TTC549 (cell line): ENCODE measurements at regions not wholly inside any gene's neighbourhood (a gene's known extent, or its start where the extent isn't known, plus 50 kb on each side); places are given as distances from the start of the nearest gene placed in this dataset.
"Not testable (repeated sequence)": the region's sequence is repeated elsewhere in the genome, so short reads cannot be mapped to it uniquely, and the experiment has no call there.

Experiments
- FAIRE-seq: peaks from 2 replicates; lab custom pipeline; 2012; peaks lifted over from hg19 to GRCh38; lab: Jason Lieb, UNC

- no peak for FAIRE-seq
Measured at GRCh38 chr6:105880030-105880492, 206.1 kb upstream of the PRDM1 start.

- no peak for FAIRE-seq
Measured at GRCh38 chr6:105879146-105879545, 207.0 kb upstream of the PRDM1 start.

GRCh38 chr6:105875974-105876640 lies 210.0 kb upstream of the PRDM1 start:
- no peak for FAIRE-seq

DNA sequence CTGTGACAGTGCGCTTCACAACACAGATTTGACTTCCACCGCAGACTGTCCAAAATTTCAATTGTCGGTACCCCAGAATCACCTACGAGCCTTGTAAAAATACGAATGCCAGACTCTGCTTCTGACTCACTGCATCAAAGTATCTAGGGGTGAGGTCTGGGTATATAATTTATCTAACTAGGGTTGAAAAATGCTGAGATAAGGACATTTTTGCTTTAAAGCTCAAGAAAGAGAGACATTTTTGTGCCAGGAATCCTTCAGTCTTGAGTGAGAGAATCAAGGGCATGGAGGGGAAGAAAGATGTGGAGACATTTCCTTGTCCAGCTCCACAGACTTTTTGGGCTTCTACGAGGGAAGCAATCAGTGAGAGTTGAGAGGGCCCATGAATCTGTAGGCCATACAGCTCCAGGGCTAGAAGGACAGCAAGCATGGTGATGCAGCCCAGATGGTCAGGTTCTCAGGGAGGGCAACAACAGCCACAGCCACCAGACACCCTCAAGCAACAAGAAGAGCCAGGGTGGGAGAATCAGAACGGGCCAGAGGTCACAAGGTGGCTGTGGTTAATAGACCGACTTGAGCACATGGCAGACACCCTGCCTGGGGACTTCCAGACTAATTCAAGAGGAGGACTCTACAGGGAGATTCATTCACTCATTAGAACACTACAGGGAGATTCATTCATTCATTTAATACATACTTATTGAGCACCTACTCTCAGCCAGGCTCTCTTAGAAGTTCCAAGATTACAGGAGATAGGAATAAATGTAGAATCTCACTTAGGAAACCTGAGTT lies 211.1 kb upstream of the PRDM1 start:
- no peak for FAIRE-seq

DNA sequence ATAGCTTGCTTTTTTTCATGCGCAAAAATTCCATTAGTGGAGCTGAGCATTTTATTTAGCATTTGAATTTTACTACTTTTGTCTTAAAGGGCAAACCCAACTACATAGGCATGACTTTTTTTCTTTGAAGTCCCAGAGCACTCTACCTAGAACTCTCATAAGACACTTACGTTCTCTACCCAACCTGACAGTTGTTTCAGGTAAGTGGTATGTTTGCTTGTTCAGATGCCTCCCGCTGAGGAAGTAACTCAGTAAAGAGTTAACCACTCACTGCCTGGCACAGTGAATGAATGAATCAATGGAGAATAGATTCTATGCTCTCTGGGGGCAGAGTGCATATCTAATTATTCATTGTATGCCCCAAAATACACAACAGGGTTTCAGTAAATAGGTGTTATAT lies 212.3 kb upstream of the PRDM1 start:
- FAIRE-seq: no peak

DNA sequence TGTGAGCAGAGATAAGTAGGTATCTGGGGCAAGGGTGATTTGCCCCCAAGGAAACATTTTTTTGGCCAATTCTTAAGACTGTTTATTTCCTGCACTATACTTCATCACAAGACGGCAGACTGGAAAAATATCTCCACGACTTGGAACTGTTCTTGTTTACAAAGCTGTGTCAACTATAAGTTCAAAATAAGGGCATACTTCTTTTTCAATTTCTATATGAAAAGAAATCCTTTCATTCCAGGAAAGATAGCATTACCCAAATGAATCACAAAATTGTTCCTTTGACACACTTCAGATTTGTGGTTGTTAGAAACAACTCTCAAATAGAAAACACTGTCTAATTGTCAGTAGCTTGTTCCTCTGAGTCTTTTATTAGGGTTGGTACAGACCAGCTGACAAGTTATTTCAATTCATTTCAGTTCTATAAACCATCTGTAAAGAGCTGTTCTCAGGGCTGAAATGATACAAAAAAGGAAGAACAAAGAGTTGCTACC lies 212.9 kb upstream of the PRDM1 start:
- FAIRE-seq: no peak

DNA sequence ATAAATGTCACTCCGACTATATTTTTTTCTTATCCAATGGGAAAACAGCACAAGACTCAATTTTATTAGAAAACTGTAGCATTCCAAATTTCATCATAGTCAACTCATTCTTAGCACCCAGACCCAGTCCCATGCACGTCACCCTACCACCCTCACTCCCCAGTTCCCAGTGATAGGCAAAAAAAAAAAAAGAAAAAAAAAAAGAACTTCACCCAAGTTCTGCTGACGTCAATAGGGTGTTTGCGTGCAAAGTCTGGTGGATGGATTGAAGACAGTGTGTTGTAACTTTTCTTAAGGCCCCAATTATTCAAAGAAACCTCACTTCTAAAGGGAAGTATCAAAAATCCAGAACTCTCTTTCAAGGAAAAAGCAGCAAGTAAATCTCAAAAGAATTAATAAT lies 213.9 kb upstream of the PRDM1 start:
- no peak for FAIRE-seq

DNA sequence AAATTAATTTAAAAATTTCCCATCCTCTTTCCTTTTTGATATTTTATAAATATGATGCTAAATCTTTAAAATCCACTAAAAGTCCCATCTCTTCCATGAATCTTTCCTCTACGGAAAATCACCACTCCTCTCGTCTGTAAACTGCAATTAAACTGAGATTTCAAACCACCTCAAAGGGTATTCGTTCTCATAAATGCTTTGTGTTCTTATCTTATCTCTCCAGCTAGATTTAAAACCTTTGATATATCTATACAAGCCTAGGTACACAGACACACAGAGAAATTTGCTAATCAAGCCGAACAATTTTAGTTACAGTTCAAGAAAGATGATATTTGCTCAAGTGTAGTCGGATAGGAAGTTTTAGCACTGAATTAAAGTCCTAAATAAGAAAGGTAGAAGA lies 214.6 kb upstream of the PRDM1 start:
- no peak for FAIRE-seq

DNA sequence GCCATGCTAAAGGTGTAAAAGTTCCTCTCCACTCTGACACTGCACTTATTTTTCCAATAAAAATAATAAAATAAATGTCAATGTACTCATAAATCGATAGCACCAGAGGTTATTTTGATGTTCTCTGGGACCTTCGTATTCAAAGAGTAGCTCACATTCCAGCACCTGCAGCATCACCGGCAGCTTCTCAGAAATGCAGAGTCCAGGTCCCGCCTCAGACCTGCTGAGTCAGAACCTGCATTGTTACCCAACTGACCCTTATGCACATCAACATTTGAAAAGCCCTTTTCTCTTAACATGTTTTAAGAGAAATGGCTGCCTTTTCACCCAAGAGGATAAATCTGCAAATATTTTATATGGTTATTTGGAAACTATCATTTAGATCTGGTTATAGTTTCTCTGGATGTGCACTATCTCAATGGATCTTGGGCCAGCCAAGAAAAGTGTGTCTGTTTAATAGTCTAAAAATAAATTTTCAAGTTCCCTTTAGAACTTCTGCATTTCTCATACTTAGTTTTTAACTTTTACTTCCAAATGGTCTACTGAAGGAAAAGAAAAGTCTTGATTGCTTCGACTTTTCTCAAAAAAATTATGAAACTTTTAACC lies 216.2 kb upstream of the PRDM1 start:
- FAIRE-seq: no peak

GRCh38 chr6:105868823-105869460 lies 217.2 kb upstream of the PRDM1 start:
- FAIRE-seq: no peak

DNA sequence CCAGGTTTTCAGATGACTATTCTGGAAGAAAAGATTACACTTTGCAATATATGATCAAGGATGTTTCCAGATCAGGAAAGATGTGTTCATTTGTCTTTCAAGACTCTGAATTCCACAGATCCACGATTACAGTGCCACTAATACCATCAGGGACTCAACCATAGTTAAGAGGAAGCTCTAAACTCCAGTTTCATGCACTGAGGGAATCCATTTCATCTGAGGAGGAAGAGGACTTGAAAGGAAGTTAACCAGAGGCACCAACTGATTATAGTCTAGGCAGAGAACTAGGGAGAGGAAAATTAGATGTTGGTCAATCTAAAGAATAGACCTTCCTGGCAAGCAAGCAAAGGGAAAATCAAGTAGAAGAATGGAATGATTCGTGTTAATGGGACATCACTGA lies 218.3 kb upstream of the PRDM1 start:
- no peak for FAIRE-seq

GRCh38 chr6:105867277-105867676 lies 218.9 kb upstream of the PRDM1 start:
- FAIRE-seq: no peak

DNA sequence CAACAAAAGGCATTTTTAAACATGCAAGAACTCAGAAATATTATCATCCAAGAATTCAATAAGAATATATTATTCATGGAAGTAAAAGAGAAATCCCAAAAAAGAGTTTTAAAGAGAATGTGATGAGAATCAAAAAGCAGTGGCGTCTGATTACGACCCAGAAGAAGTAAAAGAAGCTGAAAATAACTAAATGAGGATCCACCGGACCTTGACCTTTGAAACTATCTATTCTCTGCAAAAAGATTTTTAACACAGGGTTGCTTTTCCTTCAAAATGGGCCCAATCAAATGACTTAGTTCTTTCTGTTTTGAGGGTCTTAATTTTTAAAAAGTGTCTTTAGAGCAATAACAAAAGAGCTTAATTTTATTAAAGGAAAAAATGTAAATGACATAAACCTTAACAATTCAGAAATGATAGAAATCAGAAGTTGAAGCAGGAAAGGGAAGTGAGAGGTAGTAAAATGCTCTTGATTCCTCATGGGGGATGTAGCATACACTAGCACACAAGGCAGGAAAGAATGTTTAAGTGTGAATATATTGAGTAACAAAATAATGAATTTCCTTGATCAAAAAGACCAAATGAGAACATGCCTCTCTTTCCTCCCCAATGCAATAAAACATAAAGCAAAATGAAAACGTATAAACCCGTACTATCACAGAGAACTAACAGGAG lies 223.1 kb upstream of the PRDM1 start:
- FAIRE-seq: no peak

- not testable (repeated sequence) for FAIRE-seq
Measured at GRCh38 chr6:105860927-105861326, 225.2 kb upstream of the PRDM1 start.

DNA sequence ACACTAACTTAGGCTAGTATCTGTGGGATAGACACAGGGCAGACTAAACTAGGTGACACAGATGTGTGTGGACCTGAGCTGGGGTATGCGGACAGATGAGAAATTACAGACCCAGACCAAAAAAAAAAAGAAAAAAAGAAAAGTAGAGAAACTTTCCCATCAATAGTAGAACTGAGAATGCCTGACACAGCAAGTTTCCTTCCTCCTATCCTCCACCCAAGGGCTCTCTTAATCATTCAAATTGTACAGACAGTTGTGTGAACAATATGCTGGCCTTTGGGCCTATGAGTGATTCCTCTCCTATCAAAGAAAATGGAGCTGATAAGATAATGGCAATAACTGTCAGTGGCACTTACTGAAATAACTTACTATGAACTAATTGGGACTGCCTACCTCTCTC lies 226.7 kb upstream of the PRDM1 start:
- FAIRE-seq: no peak

DNA sequence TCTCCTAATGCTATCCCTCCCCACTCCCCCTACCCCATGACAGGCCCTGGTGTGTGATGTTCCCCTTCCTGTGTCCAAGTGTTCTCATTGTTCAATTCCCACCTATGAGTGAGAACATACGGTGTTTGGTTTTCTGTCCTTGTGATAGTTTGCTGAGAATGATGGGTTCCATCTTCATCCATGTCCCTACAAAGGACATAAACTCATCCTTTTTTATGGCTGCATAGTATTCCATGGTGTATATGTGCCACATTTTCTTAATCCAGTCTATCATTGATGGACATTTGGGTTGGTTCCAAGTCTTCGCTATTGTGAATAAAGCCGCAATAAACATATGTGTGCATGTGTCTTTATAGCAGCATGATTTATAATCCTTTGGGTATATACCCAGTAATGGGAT lies 227.5 kb upstream of the PRDM1 start:
- FAIRE-seq: not testable (repeated sequence)

DNA sequence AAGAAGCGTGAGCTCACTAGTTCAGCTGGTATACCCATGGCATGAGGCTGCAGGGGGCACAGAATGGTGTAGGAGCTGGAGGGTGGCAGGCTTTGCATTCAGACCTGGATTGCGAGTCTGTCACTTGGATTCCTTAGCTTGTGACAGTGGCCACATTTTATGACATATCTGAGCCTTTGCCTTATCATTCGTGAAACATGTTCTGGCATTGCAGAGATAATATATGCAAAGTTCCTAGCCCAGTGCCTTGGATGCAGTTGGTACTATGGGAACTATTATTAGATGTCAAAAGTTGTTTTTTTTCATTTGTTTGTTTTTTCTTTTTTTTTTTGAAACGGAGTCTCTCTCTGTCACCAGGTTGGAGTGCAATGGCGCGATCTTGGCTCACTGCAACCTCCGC lies 230.7 kb upstream of the PRDM1 start:
- no peak for FAIRE-seq

- FAIRE-seq: not testable (repeated sequence)
Measured at GRCh38 chr6:105853979-105854378, 232.2 kb upstream of the PRDM1 start.

DNA sequence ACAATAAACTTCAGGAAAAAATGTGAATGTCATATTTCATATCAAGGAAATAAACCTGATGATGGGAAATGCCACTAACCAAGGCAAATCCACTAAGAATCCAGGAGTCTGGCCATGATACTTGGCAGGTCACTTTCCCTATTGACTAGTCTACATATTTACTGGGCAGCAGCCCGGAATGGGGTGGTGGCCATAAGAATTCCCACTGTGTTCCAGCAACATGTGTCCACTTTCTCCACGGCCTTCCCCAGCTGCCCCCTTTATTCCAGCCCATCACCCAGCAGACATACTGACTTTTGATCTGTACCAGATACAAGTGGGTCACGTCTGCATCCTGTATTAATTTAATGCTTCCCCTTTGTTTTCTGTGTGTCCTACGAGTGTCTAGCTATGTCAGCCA lies 234.5 kb upstream of the PRDM1 start:
- no peak for FAIRE-seq

GRCh38 chr6:105851113-105851580 lies 235.0 kb upstream of the PRDM1 start:
- no peak for FAIRE-seq

- no peak for FAIRE-seq
Measured at GRCh38 chr6:105850261-105851112, 235.6 kb upstream of the PRDM1 start.
